ENCODE measurements at regions not wholly inside any gene's neighbourhood (a gene's known extent, or its start where the extent isn't known, plus 50 kb on each side); places are given as distances from the start of the nearest gene placed in this dataset.

DNA sequence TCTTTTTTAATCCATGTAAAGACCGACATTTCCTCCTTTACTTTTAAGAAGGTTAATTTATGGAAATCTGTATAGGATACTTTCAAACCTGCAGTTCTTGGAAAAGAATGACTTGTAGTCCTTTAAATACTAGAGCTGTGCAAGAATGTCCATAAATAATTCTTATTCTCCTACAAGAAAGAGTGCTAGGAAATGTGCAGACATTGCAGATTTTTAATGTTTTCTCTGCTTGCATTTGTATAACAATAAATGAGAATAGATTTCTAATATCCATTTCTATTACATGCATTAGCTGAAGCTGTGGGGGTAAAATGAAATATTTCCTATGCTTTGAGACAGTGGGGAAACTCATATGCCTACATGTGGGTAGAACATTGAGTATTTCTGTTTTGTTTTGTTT, 607.2 kb upstream of the NOVA1 start:
- TF ChIP-seq, protein P1, sequence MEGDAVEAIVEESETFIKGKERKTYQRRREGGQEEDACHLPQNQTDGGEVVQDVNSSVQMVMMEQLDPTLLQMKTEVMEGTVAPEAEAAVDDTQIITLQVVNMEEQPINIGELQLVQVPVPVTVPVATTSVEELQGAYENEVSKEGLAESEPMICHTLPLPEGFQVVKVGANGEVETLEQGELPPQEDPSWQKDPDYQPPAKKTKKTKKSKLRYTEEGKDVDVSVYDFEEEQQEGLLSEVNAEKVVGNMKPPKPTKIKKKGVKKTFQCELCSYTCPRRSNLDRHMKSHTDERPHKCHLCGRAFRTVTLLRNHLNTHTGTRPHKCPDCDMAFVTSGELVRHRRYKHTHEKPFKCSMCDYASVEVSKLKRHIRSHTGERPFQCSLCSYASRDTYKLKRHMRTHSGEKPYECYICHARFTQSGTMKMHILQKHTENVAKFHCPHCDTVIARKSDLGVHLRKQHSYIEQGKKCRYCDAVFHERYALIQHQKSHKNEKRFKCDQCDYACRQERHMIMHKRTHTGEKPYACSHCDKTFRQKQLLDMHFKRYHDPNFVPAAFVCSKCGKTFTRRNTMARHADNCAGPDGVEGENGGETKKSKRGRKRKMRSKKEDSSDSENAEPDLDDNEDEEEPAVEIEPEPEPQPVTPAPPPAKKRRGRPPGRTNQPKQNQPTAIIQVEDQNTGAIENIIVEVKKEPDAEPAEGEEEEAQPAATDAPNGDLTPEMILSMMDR (IDR thresholded peaks at IDR 0.05), result no peak

DNA sequence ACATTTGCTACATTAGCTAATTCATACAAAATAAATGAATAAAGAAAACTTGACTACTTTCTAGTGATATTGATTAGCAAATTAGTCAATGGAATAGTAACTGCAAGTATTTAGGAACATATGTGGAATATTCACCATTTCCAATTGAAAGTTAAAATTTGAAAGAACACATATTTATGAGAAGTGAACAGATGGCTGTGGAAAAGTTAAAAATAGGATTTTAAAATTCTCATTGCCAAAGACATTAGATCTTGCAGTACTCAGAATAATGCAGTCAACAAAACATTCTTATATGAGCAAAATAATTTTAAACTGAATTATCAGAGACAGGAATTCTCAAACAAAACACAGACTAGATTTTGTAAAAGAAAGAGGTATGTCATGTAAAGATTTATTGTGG, 613.9 kb upstream of the NOVA1 start:
- TF ChIP-seq, protein P1 (IDR thresholded peaks at IDR 0.05), result no peak

DNA sequence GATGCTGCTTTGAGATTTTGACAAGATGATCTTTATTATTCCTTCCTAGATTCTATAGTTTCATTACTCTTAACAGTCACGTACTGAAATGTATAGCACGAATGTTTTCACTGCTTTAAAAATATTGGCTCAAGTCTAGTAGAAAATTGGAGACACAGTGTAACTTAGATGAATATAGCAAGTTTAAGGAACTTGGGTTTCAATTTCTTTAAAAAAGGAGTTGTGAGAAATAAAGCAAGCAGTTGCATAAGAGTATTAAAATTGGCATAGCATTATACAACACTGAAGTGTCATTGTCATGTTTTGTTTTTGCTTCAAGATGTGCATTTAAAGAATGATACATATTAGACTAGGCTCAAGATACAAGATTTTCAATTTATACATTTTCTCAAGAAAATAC, 624.8 kb upstream of the NOVA1 start:
- TF ChIP-seq, protein P1 (IDR thresholded peaks at IDR 0.05), result no peak

DNA sequence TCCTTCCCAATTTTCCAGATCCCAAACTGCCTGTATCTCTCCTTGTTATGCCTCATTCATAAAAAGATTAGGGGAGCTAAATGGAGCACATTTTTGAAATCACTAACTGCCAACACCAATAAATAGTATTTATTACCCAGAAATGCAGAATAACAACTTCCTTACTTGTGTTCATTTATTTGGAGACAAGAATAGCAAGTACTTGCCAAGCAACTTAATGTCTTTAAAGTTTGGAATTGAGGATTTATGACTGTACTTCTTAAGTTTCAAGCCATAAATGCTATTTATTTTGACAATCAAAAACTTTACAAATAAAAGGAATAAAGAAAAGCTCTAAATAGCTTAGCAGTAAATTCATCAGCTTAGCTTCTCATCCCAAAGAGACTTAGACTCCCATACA, 626.1 kb upstream of the NOVA1 start:
- TF ChIP-seq, protein P1 (IDR thresholded peaks at IDR 0.05), result no peak

DNA sequence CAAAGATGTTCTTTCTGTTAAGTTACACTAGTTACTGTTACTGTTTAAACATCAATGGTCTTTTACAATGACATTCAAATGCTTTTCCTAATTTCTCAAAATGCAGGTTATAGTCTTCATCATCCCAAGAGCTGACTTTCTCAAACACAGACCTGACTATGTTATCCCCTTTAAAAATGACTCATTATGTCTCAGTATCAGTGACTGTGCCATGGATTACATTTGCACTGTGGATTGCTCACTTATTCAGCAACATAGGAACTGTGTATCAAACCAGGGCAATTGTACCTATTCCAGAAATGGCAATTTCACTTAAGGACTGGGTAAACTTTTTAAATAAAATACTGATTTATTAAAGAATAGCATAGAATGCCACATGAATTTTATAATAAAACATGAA, 630.2 kb upstream of the NOVA1 start:
- TF ChIP-seq, protein P1 (IDR thresholded peaks at IDR 0.05), result no peak

DNA sequence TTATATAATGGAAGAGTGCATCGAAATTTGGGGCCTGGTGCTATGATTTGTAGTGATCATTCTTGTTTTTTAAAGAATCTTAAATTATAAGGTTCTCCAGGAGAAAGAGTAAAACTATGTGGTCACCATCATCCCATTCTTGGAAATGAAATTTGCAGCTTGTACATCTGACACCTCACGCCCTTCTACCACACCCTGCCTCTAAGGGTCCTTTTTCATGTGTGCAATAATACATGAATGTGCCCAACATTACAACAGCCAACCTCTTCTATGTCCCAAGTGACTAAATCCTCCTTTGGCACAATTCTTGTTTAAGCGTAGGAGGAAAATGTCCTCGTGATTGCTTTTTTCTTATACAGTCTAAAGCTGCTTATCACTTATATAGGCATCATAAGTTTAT, 636.5 kb upstream of the NOVA1 start:
- TF ChIP-seq, protein P1 (IDR thresholded peaks at IDR 0.05), result no peak

DNA sequence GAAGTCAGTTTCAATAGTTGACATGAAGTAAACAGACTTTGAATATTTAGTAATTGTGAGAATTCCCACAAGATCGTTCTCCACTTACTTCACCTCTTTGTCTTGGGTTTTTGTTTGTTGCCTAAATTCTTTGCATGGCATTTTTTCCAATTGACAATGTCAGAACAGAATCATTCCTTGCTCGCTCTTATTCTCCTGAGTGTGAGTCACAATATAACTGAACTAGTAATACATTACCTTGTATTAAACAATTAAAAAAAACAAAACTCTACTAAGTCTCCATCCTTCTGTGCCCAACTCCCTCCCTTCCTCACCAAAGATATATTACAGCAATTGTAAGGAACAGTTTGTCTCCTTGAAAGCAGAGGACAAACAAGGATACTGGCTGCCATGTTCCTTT, 638.8 kb upstream of the NOVA1 start:
- TF ChIP-seq, protein P1 (IDR thresholded peaks at IDR 0.05), result no peak

DNA sequence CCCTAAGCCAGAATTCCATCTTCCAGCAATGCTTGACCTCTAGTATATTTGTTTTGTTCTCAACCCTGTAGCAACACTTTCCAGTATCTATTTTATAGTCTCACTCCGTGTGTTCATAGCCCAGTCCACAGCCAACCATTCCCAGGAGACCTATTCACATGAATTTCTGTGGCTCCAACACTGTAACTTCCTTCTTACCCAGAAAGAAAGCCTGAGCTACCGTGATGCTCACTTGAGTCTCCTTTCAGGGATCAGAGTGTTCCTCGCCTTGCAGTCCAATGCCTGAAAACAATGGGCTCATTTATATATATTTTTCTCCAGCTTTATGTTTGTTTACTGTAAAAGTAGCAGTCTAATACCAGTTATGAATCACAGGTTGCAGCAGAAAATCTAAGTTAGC, 645.0 kb upstream of the NOVA1 start:
- TF ChIP-seq, protein P1 (IDR thresholded peaks at IDR 0.05), result no peak

Measured in LNCAP (cell line).